Thyroid gland (tissue), 4 donors: ENCODE measurements at regions not wholly inside any gene's neighbourhood (a gene's known extent, or its start where the extent isn't known, plus 50 kb on each side); places are given as distances from the start of the nearest gene placed in this dataset.

Experiments
- CTCF ChIP-seq, 6 experiments: fragments of 200-600 bp in 3 of 6; fragments of 450-650 bp in 3 of 6; sonication (generic) in 3 of 6; IDR thresholded peaks; one replicate each; pipeline ENCODE4 v1.5.1; 2016 to 2019; ENCODE audit warnings: antibody characterized with exemption in 6 of 6, mild to moderate bottlenecking in 2 of 6, inconsistent platforms in 1 of 6, moderate library complexity in 1 of 6
- POLR2A ChIP-seq, 2 donors: fragments of 450-650 bp; IDR thresholded peaks; one replicate each; pipeline ENCODE4 v1.6.1; 2017; ENCODE audit warnings: antibody characterized with exemption in 2 of 2, mild to moderate bottlenecking in 2 of 2, moderate library complexity in 1 of 2

- TF ChIP-seq CTCF (IDR thresholded peaks at IDR 0.05) (no peak), POLR2A (IDR thresholded peaks at IDR 0.05) (no peak)
Observed at GRCh38 chr2:108133457-108133856, 106.3 kb upstream of the SULT1C3 start.
